ENCODE measurements at regions not wholly inside any gene's neighbourhood (a gene's known extent, or its start where the extent isn't known, plus 50 kb on each side); places are given as distances from the start of the nearest gene placed in this dataset.

GRCh38 chr6:143594647-143595046 lies 83.1 kb upstream of the PHACTR2 start:
- peak; percentile 12 for DNase-seq

- DNase-seq: no peak
These were observed 80.8 kb upstream of the FUCA2 start for GRCh38 chr6:143592335-143592734.

GRCh38 chr6:143591441-143591840 lies 79.9 kb upstream of the FUCA2 start:
- no peak for DNase-seq

- DNase-seq: no peak
These were observed 77.6 kb upstream of the FUCA2 start for GRCh38 chr6:143589162-143589561.

- no peak for DNase-seq
These were observed 75.0 kb upstream of the FUCA2 start for GRCh38 chr6:143586557-143586956.

GRCh38 chr6:143585716-143586115 lies 74.2 kb upstream of the FUCA2 start:
- DNase-seq: no peak

GRCh38 chr6:143585241-143585640 lies 73.7 kb upstream of the FUCA2 start:
- no peak for DNase-seq

- DNase-seq: no peak
These were observed 72.2 kb upstream of the FUCA2 start for GRCh38 chr6:143583542-143584327.

- no peak for DNase-seq
These were observed 70.4 kb upstream of the FUCA2 start for GRCh38 chr6:143581835-143582480.

GRCh38 chr6:143579703-143580102 lies 68.2 kb upstream of the FUCA2 start:
- DNase-seq: no peak

GRCh38 chr6:143578054-143578453 lies 66.5 kb upstream of the FUCA2 start:
- no peak for DNase-seq

GRCh38 chr6:143575901-143576426 lies 64.4 kb upstream of the FUCA2 start:
- DNase-seq: no peak

GRCh38 chr6:143575440-143575839 lies 63.9 kb upstream of the FUCA2 start:
- peak; percentile 67 for DNase-seq

GRCh38 chr6:143570147-143570853 lies 58.8 kb upstream of the FUCA2 start:
- DNase-seq: no peak

GRCh38 chr6:143569040-143569439 lies 57.5 kb upstream of the FUCA2 start:
- DNase-seq: no peak

GRCh38 chr6:143564484-143565017 lies 53.0 kb upstream of the FUCA2 start:
- no peak for DNase-seq

- no peak for DNase-seq
These were observed 50.6 kb upstream of the FUCA2 start for GRCh38 chr6:143562143-143562542.
